ENCODE measurements at regions not wholly inside any gene's neighbourhood (a gene's known extent, or its start where the extent isn't known, plus 50 kb on each side); places are given as distances from the start of the nearest gene placed in this dataset.

DNA sequence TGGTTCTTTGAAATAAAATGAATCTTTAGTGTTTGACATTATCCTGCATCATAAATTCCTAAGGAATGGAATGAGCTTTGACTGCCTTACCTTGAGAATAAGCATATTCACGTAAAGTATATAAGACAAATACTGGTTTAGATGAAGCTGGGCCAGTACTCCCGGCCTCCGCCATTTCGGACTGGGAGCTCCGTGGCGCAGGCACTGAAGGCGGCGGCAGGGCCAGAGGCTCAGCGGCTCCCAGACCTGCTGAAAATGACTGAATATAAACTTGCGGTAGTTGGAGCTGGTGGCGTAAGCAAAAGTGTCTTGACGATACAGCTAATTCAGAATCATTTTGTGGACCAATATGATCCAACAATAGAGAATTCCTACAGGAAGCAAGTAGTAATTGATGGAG lies 76.2 kb upstream of the FAM83B start:
- Histone ChIP-seq H3K9me3 (ENCODE audit: low read length) (no peaks in the 10 kb centered on the region), H3K36me3 (ENCODE audit: insufficient read depth, low read length) (no peaks in the 10 kb centered on the region), H3K27me3 (ENCODE audit: insufficient read depth, low read length) (no peaks in the 10 kb centered on the region), H2AFZ (ENCODE audit: low read depth, low read length) (no peak overlapping the region), H3K4me3 (ENCODE audit: low read length) (no peak overlapping the region), H3K4me1 (ENCODE audit: insufficient read depth, low read length) (no peaks in the 10 kb centered on the region)

DNA sequence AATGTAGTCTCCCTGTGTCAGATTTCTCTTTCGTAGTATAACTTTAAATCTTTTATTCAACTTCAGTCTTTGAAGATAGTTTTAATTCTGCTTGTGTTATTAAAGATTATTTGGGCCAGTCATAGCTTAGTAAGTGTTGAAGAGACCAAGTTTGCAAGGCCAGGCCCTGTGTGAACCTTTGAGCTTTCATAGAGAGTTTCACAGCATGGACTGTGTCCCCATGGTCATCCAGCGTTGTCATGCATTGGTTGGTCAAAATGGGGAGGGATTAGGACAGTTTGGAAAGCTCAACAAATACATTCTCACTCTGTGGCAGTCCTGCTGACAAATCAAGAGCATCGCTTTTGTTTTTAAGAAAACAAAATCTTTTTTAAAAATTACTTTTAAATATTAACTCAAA lies 74.6 kb upstream of the FAM83B start:
- no peaks in the 10 kb centered on the region for H3K9me3 ChIP-seq (ENCODE audit: low read length)
- no peak overlapping the region for H2AFZ ChIP-seq (ENCODE audit: low read depth, low read length)
- no peaks in the 10 kb centered on the region for H3K27me3 ChIP-seq (ENCODE audit: insufficient read depth, low read length)
- H3K36me3 ChIP-seq (ENCODE audit: insufficient read depth, low read length) = no peaks in the 10 kb centered on the region
- no peak overlapping the region for H3K4me3 ChIP-seq (ENCODE audit: low read length)
- H3K4me1 ChIP-seq (ENCODE audit: insufficient read depth, low read length) = peaks cover under 1% of the 10 kb centered on the region

DNA sequence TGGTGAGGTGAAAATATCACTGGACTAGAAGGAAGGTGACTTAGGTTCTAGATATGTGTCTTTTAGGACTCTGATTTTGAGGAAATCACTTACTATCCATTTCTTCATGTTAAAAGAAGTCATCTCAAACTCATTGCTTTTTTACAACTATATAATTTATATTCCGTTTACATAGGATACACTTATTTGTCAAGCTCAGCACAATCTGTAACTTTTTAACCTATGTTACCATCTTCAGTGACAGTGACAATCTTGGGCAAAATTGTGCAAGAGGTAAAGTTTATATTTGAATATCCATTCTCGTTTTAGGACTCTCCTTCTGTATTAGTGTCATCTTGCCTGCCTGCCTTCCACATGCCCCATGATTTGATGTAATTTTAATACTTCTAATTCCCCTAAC lies 74.0 kb upstream of the FAM83B start:
- H3K4me3 ChIP-seq (ENCODE audit: low read length) = no peak overlapping the region
- H2AFZ ChIP-seq (ENCODE audit: low read depth, low read length) = no peak overlapping the region
- no peaks in the 10 kb centered on the region for H3K27me3 ChIP-seq (ENCODE audit: insufficient read depth, low read length)
- no peaks in the 10 kb centered on the region for H3K36me3 ChIP-seq (ENCODE audit: insufficient read depth, low read length)
- peaks cover 7% of the 10 kb centered on the region for H3K4me1 ChIP-seq (ENCODE audit: insufficient read depth, low read length)
- no peaks in the 10 kb centered on the region for H3K9me3 ChIP-seq (ENCODE audit: low read length)

GRCh38 chr6:54775576-54775975 lies 71.0 kb upstream of the FAM83B start:
- Histone ChIP-seq H3K4me1 (ENCODE audit: insufficient read depth, low read length) (peaks cover 9% of the 10 kb centered on the region), H3K36me3 (ENCODE audit: insufficient read depth, low read length) (no peaks in the 10 kb centered on the region), H3K9me3 (ENCODE audit: low read length) (no peaks in the 10 kb centered on the region), H3K27me3 (ENCODE audit: insufficient read depth, low read length) (no peaks in the 10 kb centered on the region), H3K4me3 (ENCODE audit: low read length) (no peak overlapping the region), H2AFZ (ENCODE audit: low read depth, low read length) (no peak overlapping the region)

DNA sequence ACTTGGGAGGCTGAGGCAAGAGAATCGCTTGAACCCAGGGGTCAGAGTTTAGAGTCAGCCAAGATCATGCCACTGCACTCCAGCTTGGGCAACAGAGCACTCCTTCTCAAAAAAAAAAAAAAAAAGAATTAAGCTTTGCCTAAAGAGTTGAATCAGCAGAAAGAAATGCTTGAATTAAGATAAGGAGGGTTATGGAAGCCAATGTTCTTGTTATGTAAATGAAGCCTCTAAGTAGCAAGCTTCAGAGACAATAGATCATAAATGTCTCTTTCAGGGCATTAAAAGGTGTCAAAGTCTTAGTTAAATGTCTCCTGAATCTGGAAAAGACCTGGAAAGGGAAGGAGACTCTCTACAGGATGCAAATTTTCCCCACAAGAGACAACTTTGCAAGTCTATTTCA lies 69.7 kb upstream of the FAM83B start:
- H3K4me1 ChIP-seq (ENCODE audit: insufficient read depth, low read length) = peaks cover 9% of the 10 kb centered on the region
- H3K4me3 ChIP-seq (ENCODE audit: low read length) = no peak overlapping the region
- H3K9me3 ChIP-seq (ENCODE audit: low read length) = no peaks in the 10 kb centered on the region
- no peak overlapping the region for H2AFZ ChIP-seq (ENCODE audit: low read depth, low read length)
- H3K36me3 ChIP-seq (ENCODE audit: insufficient read depth, low read length) = no peaks in the 10 kb centered on the region
- H3K27me3 ChIP-seq (ENCODE audit: insufficient read depth, low read length) = no peaks in the 10 kb centered on the region

DNA sequence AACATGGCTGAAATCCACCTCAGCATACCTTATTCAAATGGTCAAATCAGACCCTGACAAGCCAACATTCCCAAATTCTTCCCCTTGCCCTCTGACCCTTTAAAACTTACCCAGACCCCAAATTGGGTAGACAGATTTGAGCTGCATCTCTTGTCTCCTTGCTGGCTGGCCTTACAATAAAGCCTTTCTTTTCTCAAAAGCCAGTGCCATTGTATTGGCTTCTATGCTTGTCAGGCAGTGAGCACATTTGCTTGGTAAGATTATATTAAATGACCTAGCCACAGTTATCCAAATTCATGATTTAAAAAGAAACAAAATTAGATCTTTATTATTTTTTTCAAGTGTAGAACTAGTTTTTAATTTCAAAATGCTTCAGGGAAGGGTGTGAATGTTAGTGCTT lies 67.8 kb upstream of the FAM83B start:
- no peak overlapping the region for H3K4me3 ChIP-seq (ENCODE audit: low read length)
- H2AFZ ChIP-seq (ENCODE audit: low read depth, low read length) = no peak overlapping the region
- no peaks in the 10 kb centered on the region for H3K9me3 ChIP-seq (ENCODE audit: low read length)
- H3K36me3 ChIP-seq (ENCODE audit: insufficient read depth, low read length) = no peaks in the 10 kb centered on the region
- no peaks in the 10 kb centered on the region for H3K27me3 ChIP-seq (ENCODE audit: insufficient read depth, low read length)
- peaks cover 9% of the 10 kb centered on the region for H3K4me1 ChIP-seq (ENCODE audit: insufficient read depth, low read length)

- Histone ChIP-seq H3K9me3 (ENCODE audit: low read length) (no peaks in the 10 kb centered on the region), H3K36me3 (ENCODE audit: insufficient read depth, low read length) (no peaks in the 10 kb centered on the region)
Observed at GRCh38 chr6:54784011-54784410, 62.6 kb upstream of the FAM83B start.

GRCh38 chr6:54786154-54786553 lies 60.4 kb upstream of the FAM83B start:
- Histone ChIP-seq H3K4me3 (ENCODE audit: low read length) (no peak overlapping the region), H3K36me3 (ENCODE audit: insufficient read depth, low read length) (no peaks in the 10 kb centered on the region), H3K27me3 (ENCODE audit: insufficient read depth, low read length) (no peaks in the 10 kb centered on the region), H3K4me1 (ENCODE audit: insufficient read depth, low read length) (no peaks in the 10 kb centered on the region), H3K9me3 (ENCODE audit: low read length) (no peaks in the 10 kb centered on the region), H2AFZ (ENCODE audit: low read depth, low read length) (no peak overlapping the region)

More at GRCh38 chr6:54784011-54784410, 62.6 kb upstream of the FAM83B start:
- no peaks in the 10 kb centered on the region for H3K4me1 ChIP-seq (ENCODE audit: insufficient read depth, low read length)
- no peak overlapping the region for H3K4me3 ChIP-seq (ENCODE audit: low read length)
- H2AFZ ChIP-seq (ENCODE audit: low read depth, low read length) = no peak overlapping the region
- H3K27me3 ChIP-seq (ENCODE audit: insufficient read depth, low read length) = no peaks in the 10 kb centered on the region

DNA sequence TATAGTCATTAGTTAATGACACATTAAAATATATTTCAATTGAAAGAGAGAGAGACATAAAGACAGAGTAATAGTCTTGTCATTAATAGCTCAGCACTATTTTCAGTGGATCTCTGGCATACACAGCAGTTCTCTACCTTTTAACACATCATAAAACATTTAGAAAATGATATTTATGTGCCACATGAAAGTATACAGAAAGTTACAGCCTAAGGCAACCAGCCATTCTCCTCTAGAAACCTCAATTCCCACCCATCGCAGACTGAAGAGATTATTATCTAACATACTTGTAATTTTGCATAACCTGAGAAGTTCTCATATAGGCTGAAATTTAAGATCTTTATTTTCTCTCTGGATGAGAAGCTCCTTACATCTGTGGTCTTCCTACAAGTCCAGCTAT lies 58.7 kb upstream of the FAM83B start:
- Histone ChIP-seq H3K36me3 (ENCODE audit: insufficient read depth, low read length) (no peaks in the 10 kb centered on the region), H3K4me1 (ENCODE audit: insufficient read depth, low read length) (no peaks in the 10 kb centered on the region), H3K9me3 (ENCODE audit: low read length) (no peaks in the 10 kb centered on the region), H3K4me3 (ENCODE audit: low read length) (no peak overlapping the region), H2AFZ (ENCODE audit: low read depth, low read length) (no peak overlapping the region), H3K27me3 (ENCODE audit: insufficient read depth, low read length) (no peaks in the 10 kb centered on the region)
